ENCODE measurements at regions not wholly inside any gene's neighbourhood (a gene's known extent, or its start where the extent isn't known, plus 50 kb on each side); places are given as distances from the start of the nearest gene placed in this dataset.

- peaks cover 31 to 52% of the 10 kb centered on the region in 2 experiments for H3K79me1 ChIP-seq (ENCODE audit: low read depth in 1 of 2, low read length in 2 of 2)
- H3K23ac ChIP-seq (ENCODE audit: low read depth, low read length): no peak overlapping the region
- DNase-seq (no peak), ATAC-seq (ENCODE audit: low read depth) (no peak)
- no peak overlapping the region for H2AK9ac ChIP-seq (replicated peaks; ENCODE audit: low read depth, low read length, poor library complexity)
- no peak overlapping the region for H2AFZ ChIP-seq (replicated peaks; ENCODE audit: low read length, poor library complexity)
- peaks cover 7% of the 10 kb centered on the region; the same call in 1 of the 2 replicates for H3K9me1 ChIP-seq (ENCODE audit: insufficient read depth, low read length)
- no peak overlapping the region for H4K8ac ChIP-seq (ENCODE audit: low read depth in 2 of 2, low read length in 2 of 2)
- TF ChIP-seq SMC3 (IDR thresholded peaks at IDR 0.05; ENCODE audit: low read depth, low read length) (no peak), USF2 (IDR thresholded peaks at IDR 0.05; ENCODE audit: low read depth, low read length) (no peak), MAZ (IDR thresholded peaks at IDR 0.05; ENCODE audit: borderline replicate concordance, low read depth, low read length) (no peak), BHLHE40 (IDR thresholded peaks at IDR 0.05; ENCODE audit: low read depth, low read length) (no peak), MXI1 (IDR thresholded peaks at IDR 0.05; ENCODE audit: borderline replicate concordance, low read depth, low read length) (no peak), FOS (IDR thresholded peaks at IDR 0.05; ENCODE audit: low read depth, low read length) (no peak), CEBPB (IDR thresholded peaks at IDR 0.05; ENCODE audit: low read depth, low read length) (no peak), ELK1 (IDR thresholded peaks at IDR 0.05; ENCODE audit: borderline replicate concordance, low read depth, low read length) (no peak), MAFK (IDR thresholded peaks at IDR 0.05; ENCODE audit: low read depth, low read length) (no peak), RAD21 (IDR thresholded peaks at IDR 0.05; ENCODE audit: low read length) (no peak), RCOR1 (IDR thresholded peaks at IDR 0.05; ENCODE audit: insufficient replicate concordance, low read length) (no peak), POLR2A (IDR thresholded peaks at IDR 0.05; ENCODE audit: low read depth, low read length) (no peak), NFE2L2 (IDR thresholded peaks at IDR 0.05; ENCODE audit: low read depth, low read length) (no peak), CHD1 (IDR thresholded peaks at IDR 0.05; ENCODE audit: low read depth, low read length) (no peak), RFX5 (IDR thresholded peaks at IDR 0.05; ENCODE audit: low read depth, low read length) (no peak)
- TF ChIP-seq, protein P1, sequence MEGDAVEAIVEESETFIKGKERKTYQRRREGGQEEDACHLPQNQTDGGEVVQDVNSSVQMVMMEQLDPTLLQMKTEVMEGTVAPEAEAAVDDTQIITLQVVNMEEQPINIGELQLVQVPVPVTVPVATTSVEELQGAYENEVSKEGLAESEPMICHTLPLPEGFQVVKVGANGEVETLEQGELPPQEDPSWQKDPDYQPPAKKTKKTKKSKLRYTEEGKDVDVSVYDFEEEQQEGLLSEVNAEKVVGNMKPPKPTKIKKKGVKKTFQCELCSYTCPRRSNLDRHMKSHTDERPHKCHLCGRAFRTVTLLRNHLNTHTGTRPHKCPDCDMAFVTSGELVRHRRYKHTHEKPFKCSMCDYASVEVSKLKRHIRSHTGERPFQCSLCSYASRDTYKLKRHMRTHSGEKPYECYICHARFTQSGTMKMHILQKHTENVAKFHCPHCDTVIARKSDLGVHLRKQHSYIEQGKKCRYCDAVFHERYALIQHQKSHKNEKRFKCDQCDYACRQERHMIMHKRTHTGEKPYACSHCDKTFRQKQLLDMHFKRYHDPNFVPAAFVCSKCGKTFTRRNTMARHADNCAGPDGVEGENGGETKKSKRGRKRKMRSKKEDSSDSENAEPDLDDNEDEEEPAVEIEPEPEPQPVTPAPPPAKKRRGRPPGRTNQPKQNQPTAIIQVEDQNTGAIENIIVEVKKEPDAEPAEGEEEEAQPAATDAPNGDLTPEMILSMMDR (conservative IDR thresholded peaks at IDR 0.05; ENCODE audit: low read depth, low read length): no peak
- H3K27ac ChIP-seq (ENCODE audit: insufficient read depth, low read length): no peak overlapping the region
- H2BK20ac ChIP-seq (ENCODE audit: low read depth, low read length): no peak overlapping the region
- WGBS, 2 experiments (ENCODE audit: extremely low coverage in 2 of 2, insufficient read length in 1 of 2): no CpG with 5 or more reads among the region's 7 CpGs
- no peak overlapping the region for H3K4me3 ChIP-seq (ENCODE audit: insufficient read depth, low read depth, low read length)
- H3K4me2 ChIP-seq (ENCODE audit: low read depth, low read length): no peak overlapping the region
- no TSS peak for BruUV-seq (replicated peaks)
- dilution Hi-C loops (cut with HindIII; ENCODE audit: low sequenced_read_pairs, unreplicated experiment): no loop called here
- peaks cover 92% of the 10 kb centered on the region for H4K20me1 ChIP-seq (ENCODE audit: insufficient read depth, low read length)
- H3K18ac ChIP-seq (ENCODE audit: low read depth, low read length): no peak overlapping the region
- no peak overlapping the region for H4K5ac ChIP-seq (ENCODE audit: low read depth, low read length)
- H3K56ac ChIP-seq (ENCODE audit: extremely low read depth, insufficient read depth, low read length): no peak overlapping the region
- intact Hi-C loops (cut with micrococcal nuclease): no loop called here
- no peak overlapping the region for H2BK5ac ChIP-seq (ENCODE audit: low read depth, low read length, poor library complexity, severe bottlenecking)
- no peak overlapping the region for H3K14ac ChIP-seq (replicated peaks; ENCODE audit: low read depth, low read length)
- peaks cover 2% of the 10 kb centered on the region for H3K4me1 ChIP-seq (ENCODE audit: control insufficient read depth, insufficient read depth, low read length)
- ChIA-PET POLR2A (ENCODE audit: unreplicated experiment) (no interaction called here), CTCF (interaction anchor here (0.7 kb wide), 1 partner anchor 78 kb away, joined by 3 read pairs; no protein-coding TSS in a partner anchor)
- no peak overlapping the region for H3K4ac ChIP-seq (ENCODE audit: low read depth, low read length)
- H3K27me3 ChIP-seq (ENCODE audit: control insufficient read depth, insufficient read depth, low read length): no peaks in the 10 kb centered on the region
- in situ Hi-C loops (cut with MboI; ENCODE audit: low sequenced_read_pairs): no loop called here
- H4K91ac ChIP-seq (ENCODE audit: insufficient read depth, low read depth, low read length): no peak overlapping the region
- H3K9ac ChIP-seq (ENCODE audit: low read depth, low read length): no peak overlapping the region
- no peak overlapping the region for H2BK120ac ChIP-seq (ENCODE audit: low read depth, low read length)
- H3K9me3 ChIP-seq (ENCODE audit: control insufficient read depth, insufficient read depth, low read length): no peaks in the 10 kb centered on the region
- H2BK15ac ChIP-seq (ENCODE audit: low read depth, low read length): no peak overlapping the region
- H2AK5ac ChIP-seq (ENCODE audit: low read depth, low read length): no peak overlapping the region
- no peaks in the 10 kb centered on the region for H3K36me3 ChIP-seq (ENCODE audit: control insufficient read depth, insufficient read depth, low read length)
These were observed 232.9 kb upstream of the CIBAR2 start for GRCh38 chr16:85345129-85345639.

Measured in IMR-90 (cell line).